ENCODE measurements at regions not wholly inside any gene's neighbourhood (a gene's known extent, or its start where the extent isn't known, plus 50 kb on each side); places are given as distances from the start of the nearest gene placed in this dataset.
"Not testable (repeated sequence)": the region's sequence is repeated elsewhere in the genome, so short reads cannot be mapped to it uniquely, and the experiment has no call there.

GRCh38 chr20:22060610-22061009, 355.1 kb downstream of the PAX1 start:
- DNase-seq: no peak
- H3K9me3 ChIP-seq: no peaks in the 10 kb centered on the region
- H3K27me3 ChIP-seq: no peaks in the 10 kb centered on the region
- no peak overlapping the region for H3K4me3 ChIP-seq
- intact Hi-C loops (cut with DNase I; ENCODE audit: low total_unique reads): no loop called here
- no peaks in the 10 kb centered on the region for H3K4me1 ChIP-seq
- no peak overlapping the region for H3K27ac ChIP-seq
- WGBS, 5 donors: 68 to 77% (median 70%) methylated on average over 2 of the region's 2 CpGs
- no peak for TF ChIP-seq POLR2A (IDR thresholded peaks at IDR 0.05)
- TF ChIP-seq EP300 (IDR thresholded peaks at IDR 0.05): no peak
- TF ChIP-seq POLR2AphosphoS5 (IDR thresholded peaks at IDR 0.05): no peak
- TF ChIP-seq CTCF (IDR thresholded peaks at IDR 0.05): no peak
- no peaks in the 10 kb centered on the region for H3K36me3 ChIP-seq

GRCh38 chr20:22058746-22059145, 353.3 kb downstream of the PAX1 start:
- Histone ChIP-seq H3K4me3 (no peak overlapping the region), H3K27me3 (no peaks in the 10 kb centered on the region), H3K9me3 (peaks cover 0 to 3% (median 0%) of the 10 kb centered on the region in 4 donors), H3K27ac (no peak overlapping the region), H3K36me3 (no peaks in the 10 kb centered on the region), H3K4me1 (no peaks in the 10 kb centered on the region)
- DNase-seq: no peak
- TF ChIP-seq POLR2A (IDR thresholded peaks at IDR 0.05): no peak
- no peak for TF ChIP-seq POLR2AphosphoS5 (IDR thresholded peaks at IDR 0.05)
- no peak for TF ChIP-seq EP300 (IDR thresholded peaks at IDR 0.05)
- TF ChIP-seq CTCF (IDR thresholded peaks at IDR 0.05): no peak
- intact Hi-C loops (cut with DNase I; ENCODE audit: low total_unique reads): no loop called here

- WGBS, 5 donors: 43 to 57% (median 55%) methylated on average over 1 of the region's 1 CpG
- Histone ChIP-seq H3K4me3 (no peak overlapping the region), H3K27me3 (no peaks in the 10 kb centered on the region), H3K36me3 (no peaks in the 10 kb centered on the region), H3K27ac (no peak overlapping the region), H3K9me3 (peaks cover 0 to 8% (median 0%) of the 10 kb centered on the region in 4 donors), H3K4me1 (no peaks in the 10 kb centered on the region)
- TF ChIP-seq CTCF (IDR thresholded peaks at IDR 0.05) (no peak), POLR2AphosphoS5 (IDR thresholded peaks at IDR 0.05) (no peak), POLR2A (IDR thresholded peaks at IDR 0.05) (no peak), EP300 (IDR thresholded peaks at IDR 0.05) (no peak)
- intact Hi-C loops (cut with DNase I; ENCODE audit: low total_unique reads): no loop called here
- no peak for DNase-seq
These were observed 350.5 kb downstream of the PAX1 start for GRCh38 chr20:22055981-22056380.

- H3K4me3 ChIP-seq: no peak overlapping the region
- H3K27ac ChIP-seq: no peak overlapping the region
- intact Hi-C loops (cut with DNase I; ENCODE audit: low total_unique reads): no loop called here
- no peak for DNase-seq
- peaks cover 0 to 8% (median 0%) of the 10 kb centered on the region in 4 donors for H3K9me3 ChIP-seq
- 81 to 87% (median 84%) methylated on average over 1 of the region's 1 CpG for WGBS, 5 donors
- TF ChIP-seq EP300 (IDR thresholded peaks at IDR 0.05) (no peak), POLR2A (IDR thresholded peaks at IDR 0.05) (no peak), POLR2AphosphoS5 (IDR thresholded peaks at IDR 0.05) (no peak), CTCF (IDR thresholded peaks at IDR 0.05) (no peak)
- H3K27me3 ChIP-seq: no peaks in the 10 kb centered on the region
- no peaks in the 10 kb centered on the region for H3K4me1 ChIP-seq
- no peaks in the 10 kb centered on the region for H3K36me3 ChIP-seq
These were observed 346.7 kb downstream of the PAX1 start for GRCh38 chr20:22052025-22052650.

GRCh38 chr20:22045956-22046507, 340.6 kb downstream of the PAX1 start:
- WGBS, 5 donors: 34 to 54% (median 38%) methylated on average over 7 to 13 of the region's 13 CpGs
- H3K36me3 ChIP-seq; intact Hi-C loops (cut with DNase I; ENCODE audit: low total_unique reads); H3K27ac ChIP-seq; H3K27me3 ChIP-seq; H3K4me1 ChIP-seq; H3K9me3 ChIP-seq; H3K4me3 ChIP-seq; DNase-seq: not testable (repeated sequence)

Measured in stomach (tissue), 8 donors.